DMS153 (cell line): ENCODE measurements at regions not wholly inside any gene's neighbourhood (a gene's known extent, or its start where the extent isn't known, plus 50 kb on each side); places are given as distances from the start of the nearest gene placed in this dataset.

Experiments
- DNase-seq: peaks from one replicate; lab custom pipeline; 2025; lab: John Stamatoyannopoulos, UW

DNA sequence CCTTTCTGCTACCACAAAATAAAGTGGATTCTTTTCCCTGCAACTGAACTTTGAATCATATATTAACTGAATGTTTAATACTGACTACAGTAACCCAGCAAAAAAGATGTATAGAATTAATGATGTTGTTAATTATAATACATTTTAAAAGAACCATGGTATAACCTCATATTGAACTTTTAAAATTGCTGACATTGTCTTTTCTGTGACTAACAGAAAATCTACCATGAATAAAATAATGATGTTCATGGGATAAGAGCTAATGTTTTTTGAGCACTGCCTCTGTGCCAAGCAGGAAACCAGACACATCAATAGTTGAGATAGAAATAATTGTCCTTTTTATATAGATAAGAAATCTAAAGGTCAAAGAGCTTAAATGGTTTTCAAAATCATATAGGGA is 691.9 kb downstream of the PDHA2 start:
- DNase-seq: no peak

- no peak for DNase-seq
Measured at GRCh38 chr4:96543346-96543745, 703.5 kb downstream of the PDHA2 start.

DNA sequence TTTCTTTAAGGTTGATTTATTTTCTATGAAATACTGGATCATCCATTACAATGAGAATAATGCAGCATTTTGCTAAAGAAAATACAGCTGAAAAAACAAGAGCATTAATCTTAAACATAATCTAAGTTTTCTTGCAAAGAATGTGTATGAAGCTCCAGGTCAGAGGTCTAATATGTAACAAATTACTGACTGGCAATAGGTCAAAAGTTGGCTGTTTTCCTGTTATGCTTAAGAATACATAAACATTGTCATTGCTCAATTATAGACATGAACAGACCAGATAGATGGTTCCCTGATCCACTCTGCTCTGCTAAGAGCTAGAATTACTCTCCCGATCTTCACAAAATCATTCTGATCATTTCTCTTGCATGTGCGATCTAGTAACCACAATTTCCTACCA is 718.6 kb downstream of the PDHA2 start:
- no peak for DNase-seq

DNA sequence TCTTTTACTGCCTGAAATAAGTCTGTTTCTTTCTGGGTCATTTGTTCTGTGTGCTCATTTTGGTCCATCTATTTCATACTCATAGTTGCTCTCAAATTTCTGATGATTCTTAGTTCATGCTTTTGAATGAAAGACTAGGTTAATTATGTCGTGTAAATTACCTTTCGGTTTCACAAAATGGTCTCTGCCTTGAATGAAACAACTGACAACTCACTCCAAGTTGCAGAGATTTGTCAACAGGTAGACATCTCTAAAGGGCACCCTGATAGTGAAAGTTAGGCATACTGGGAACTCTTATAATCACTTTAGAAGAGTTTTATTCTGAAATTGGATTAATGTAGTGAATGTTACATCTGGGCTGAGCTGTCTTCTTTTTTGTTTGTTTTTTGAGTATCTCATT is 726.9 kb downstream of the PDHA2 start:
- DNase-seq: no peak

GRCh38 chr4:96585304-96585703 is 745.4 kb downstream of the PDHA2 start:
- no peak for DNase-seq

DNA sequence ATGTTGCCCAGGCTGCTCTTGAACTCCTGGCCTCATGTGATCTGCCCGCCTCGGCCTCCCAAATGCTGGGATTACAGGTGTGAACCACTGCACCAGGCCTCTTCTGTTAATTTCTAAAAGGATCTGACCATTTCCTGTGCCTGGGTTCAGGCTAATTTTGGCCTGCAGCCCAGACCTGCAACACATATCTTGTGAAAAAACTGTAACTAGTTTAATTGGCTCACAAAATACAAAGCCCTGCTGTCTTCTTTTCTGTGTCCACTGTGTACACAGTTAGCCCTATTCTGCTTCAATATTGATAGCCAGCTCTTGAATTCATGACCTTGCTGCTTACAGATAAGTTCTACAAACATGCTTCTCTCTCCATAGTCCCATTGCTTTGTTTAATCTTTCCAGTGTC is 753.5 kb downstream of the PDHA2 start:
- DNase-seq: peak; percentile 92

DNA sequence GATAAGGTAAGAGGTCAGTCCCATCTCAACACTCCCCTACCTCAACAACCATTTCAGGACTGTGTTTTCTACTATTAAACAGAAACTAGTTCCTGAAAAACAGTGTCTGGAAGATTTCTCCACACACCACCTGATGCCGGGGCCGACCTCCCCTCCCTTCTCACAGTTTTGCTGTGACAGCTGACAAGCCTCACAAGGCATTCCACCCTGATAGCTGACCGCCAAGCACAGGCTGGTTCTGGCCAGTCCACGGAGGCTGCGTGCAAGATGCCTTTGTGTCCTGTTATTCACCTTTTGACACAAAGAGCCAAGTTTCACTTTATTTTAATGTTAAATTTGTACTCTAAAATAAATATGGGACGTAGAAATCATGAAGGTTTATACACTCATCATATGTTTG is 758.6 kb downstream of the PDHA2 start:
- no peak for DNase-seq

DNA sequence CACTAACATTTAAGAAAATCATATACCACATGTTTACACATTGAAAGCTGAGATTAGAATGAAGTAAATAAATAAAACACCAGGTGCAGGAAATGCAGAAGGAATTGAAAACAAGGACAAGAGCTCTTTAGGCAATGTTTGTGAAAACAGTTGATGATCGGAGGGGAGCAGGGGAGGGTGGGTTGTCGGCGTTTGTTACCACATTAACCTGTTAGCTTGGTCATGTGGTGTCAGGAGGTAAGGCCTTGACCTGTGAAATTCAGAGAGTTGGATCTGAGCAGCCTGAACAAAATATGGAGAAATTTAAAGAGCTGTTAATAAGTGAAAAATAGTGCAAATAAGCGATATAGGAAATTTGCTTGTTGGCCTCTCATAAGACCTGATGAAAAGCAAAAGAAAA is 759.9 kb downstream of the PDHA2 start:
- DNase-seq: no peak

- no peak for DNase-seq
Measured at GRCh38 chr4:96602661-96603060, 762.8 kb downstream of the PDHA2 start.

DNA sequence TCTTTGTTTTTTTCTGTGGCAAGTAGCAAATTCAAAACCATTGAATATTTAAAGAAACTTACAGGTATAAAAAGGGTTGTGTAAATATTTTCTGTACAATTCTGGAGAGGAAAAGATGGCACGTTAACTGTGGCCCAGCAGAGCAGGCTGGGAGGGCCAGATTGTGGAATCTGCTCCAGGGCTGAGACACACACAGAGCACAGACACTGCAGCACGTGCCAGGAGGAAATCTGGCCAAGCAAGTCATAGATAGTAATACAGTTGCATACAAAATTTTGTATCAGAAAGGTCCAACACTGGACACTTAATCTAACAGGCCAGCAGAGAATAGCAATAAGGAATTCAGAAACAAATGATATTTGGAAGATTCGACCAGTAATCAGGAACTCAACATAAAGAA is 763.7 kb downstream of the PDHA2 start:
- no peak for DNase-seq

- DNase-seq: no peak
Measured at GRCh38 chr4:96606451-96606850, 766.6 kb downstream of the PDHA2 start.

DNA sequence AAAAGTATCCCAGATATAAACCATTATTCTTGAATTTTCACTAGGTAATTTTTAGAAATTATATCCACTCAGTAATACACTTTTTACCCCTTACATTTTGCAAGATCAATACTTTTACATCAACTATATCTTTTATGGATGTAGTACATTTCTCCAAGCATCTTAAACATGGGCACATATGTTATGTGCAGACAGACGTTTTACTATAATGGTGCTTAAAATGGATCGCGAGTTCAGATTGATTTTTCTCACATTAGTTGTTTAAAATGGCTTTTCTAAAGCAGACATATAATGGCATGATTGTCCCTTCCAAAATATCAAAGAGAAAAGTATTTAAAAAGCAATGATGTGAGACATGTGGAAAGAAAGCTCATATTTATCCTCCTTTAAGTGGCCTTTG is 786.1 kb downstream of the PDHA2 start:
- no peak for DNase-seq

DNA sequence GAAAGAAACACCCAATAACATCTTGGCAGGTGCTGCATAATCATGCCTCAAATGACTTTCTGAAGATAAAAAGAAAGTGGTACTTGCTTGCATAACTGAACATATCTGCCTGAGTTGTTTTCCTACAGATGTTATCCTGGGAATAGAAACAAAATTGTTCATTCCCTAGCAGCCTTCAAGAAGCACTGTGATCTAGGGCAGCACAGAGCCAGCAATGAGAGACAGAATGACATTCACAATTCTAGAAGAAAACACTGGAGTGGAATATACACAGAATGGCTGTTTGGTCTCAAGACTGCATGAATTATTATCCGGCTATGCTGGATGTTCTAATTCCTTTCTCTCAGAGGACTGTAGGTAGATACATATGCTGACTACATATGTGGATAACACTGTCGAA is 790.9 kb downstream of the PDHA2 start:
- no peak for DNase-seq

GRCh38 chr4:96637971-96638412 is 798.1 kb downstream of the PDHA2 start:
- DNase-seq: no peak

- no peak for DNase-seq
Measured at GRCh38 chr4:96639932-96640331, 800.0 kb downstream of the PDHA2 start.

DNA sequence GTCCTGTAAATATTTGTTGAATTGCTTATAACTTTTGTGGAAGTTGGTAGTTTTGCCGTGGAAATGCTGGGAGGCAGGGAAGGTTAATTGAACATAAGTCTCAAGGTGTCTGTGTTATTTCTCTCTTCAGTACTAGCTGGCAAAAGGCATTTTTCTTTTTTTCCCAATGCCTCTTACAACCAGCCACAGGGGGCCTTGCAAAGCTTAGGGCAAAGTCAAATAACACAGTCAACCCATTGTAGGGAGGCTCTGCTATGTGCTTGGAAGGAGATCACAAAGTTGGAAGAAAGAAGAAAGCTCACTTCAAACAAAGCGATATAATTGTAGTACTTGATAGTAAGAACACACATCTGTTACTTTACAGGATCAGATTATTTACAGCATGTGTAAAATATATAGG is 802.6 kb downstream of the PDHA2 start:
- DNase-seq: no peak

- no peak for DNase-seq
Measured at GRCh38 chr4:96646146-96646545, 806.3 kb downstream of the PDHA2 start.

GRCh38 chr4:96649536-96649935 is 809.6 kb downstream of the PDHA2 start:
- DNase-seq: no peak

DNA sequence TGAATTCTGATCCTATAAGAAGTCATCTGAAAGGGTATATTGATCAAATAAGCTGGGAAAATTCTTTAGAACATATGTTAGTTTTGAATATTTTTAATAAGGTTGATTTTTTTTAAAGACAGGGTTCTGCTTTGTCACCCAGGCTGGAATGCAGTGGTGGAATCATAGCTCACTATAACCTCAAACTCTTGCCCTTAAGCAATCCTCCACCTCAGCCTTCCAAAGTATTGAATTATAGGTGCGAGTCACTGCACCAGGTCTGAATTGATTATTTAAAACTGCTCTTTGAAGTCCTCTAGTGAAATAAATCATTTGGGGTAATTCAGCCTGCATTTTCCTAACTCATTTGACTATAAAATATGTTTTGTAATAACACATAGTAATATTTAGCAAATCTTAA is 812.3 kb downstream of the PDHA2 start:
- DNase-seq: no peak

GRCh38 chr4:96652821-96653220 is 812.9 kb downstream of the PDHA2 start:
- no peak for DNase-seq

DNA sequence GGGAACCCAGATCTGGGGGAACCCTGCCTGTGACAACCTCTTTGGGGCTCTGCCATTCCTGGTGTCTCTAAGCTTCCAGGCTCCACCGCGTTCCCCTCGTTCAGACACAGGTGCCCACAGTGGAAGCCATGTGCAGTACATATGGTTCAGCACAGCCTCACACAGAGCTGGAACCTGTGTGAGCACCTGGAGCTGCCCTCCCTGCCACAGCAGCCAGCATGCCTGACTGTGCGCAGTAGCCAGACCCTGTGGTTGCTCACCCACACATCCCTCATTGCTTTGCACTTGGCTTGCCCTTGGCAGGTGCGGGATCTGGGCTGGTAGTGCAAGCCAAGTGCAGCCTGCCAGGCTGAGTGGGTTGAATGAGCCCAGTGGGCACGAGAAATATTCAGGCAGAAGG is 814.2 kb downstream of the PDHA2 start:
- DNase-seq: no peak

GRCh38 chr4:96670381-96670780 is 830.5 kb downstream of the PDHA2 start:
- no peak for DNase-seq

GRCh38 chr4:96675416-96675815 is 835.5 kb downstream of the PDHA2 start:
- no peak for DNase-seq

- DNase-seq: no peak
Measured at GRCh38 chr4:96675896-96676295, 836.0 kb downstream of the PDHA2 start.

- no peak for DNase-seq
Measured at GRCh38 chr4:96676754-96677435, 837.0 kb downstream of the PDHA2 start.
